GM18519 (cell line): ENCODE measurements at regions not wholly inside any gene's neighbourhood (a gene's known extent, or its start where the extent isn't known, plus 50 kb on each side); places are given as distances from the start of the nearest gene placed in this dataset.

ENCODE experiments used
- ATAC-seq: cut with Tn5 transposase; IDR thresholded peaks from one replicate; pipeline ENCODE4 v1.9.1; 2021; ENCODE audit warnings: mild to moderate bottlenecking, moderate library complexity; ENCODE audit not compliant: unreplicated experiment, low FRiP score

- ATAC-seq, result no peak
These were observed 235.6 kb downstream of the SCG2 start for GRCh38 chr2:223366566-223366965.

DNA sequence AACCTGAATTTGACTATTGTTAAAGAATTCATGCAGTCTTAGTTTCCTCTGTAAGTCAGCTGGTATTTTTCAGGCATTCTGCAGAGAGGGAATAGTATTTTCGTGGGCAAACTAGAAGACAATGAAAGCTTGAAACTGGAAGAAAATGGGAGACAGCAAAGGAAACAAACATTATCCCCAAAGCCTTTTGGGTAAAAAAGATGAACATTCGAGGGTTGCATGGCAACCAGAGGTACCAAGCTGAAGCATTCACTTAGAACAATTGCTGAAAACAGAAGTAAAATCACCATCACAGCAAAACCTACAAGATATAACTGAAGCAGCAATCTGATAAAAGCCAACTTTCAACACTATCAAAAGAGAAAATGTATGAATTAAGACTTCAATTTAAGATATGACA is 233.7 kb downstream of the SCG2 start:
- ATAC-seq, result no peak

DNA sequence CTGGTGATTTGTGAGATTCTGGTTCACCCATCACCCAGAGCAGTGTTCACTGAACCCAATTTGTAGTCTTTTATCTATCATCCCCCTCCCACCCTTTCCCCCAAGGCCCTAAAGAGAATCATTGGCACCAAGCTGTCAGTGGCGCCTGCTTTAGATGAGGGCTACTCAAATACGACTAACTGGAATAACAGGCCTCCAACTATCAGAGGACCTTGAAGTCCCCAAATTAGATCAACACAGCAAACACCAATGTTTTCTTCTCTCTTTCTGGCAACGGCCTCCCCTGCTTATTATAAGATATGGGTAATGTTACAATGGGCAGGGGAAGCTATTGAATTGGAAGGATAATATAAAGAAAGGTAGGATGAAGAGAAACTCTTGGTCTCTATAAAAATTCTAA is 232.3 kb downstream of the SCG2 start:
- no peak for ATAC-seq

DNA sequence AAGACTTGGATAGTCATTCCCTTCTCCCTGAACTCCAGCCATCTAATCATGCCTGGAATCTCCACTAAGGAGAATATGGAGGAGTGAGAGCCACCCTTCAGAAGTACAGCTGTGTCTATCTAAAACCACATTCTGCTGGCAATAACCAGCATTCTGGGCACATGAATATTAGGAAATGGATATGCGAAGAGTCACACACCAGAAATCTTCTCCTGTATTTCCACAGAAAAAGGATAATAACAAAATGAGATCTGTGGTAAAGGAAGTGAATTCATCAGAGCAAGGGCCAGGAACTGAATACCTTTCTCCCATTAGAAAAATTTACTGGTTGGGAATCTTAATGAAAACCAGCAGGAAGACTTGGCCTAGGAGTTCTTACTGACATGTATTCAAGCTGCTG is 218.8 kb downstream of the SCG2 start:
- no peak for ATAC-seq

- ATAC-seq, result no peak
These were observed 216.0 kb downstream of the SCG2 start for GRCh38 chr2:223386189-223386588.

- ATAC-seq, result no peak
These were observed 215.2 kb downstream of the SCG2 start for GRCh38 chr2:223386984-223387383.

- no peak for ATAC-seq
These were observed 212.5 kb downstream of the SCG2 start for GRCh38 chr2:223389624-223390023.

GRCh38 chr2:223396993-223397392 is 205.2 kb downstream of the SCG2 start:
- ATAC-seq, result no peak

GRCh38 chr2:223399357-223399957 is 202.7 kb downstream of the SCG2 start:
- no peak for ATAC-seq

DNA sequence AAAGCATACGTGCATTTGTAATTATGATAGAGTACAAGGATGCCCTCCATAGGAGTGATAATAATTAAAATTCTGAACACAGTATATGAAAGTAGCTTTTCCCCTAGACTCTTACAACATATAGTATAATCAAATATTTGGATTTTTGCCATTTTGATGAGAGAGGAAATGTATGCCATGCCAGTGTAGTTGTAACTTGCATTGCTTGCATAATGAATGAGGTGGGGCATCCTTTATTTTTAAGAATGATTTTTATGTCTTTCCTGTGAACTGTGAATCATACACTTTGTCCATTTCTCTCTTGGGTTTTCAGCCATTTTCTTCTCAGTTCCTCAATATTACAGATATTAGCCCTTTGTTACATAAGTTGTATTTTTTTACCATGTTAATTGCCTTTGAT is 197.5 kb downstream of the SCG2 start:
- no peak for ATAC-seq

- no peak for ATAC-seq
These were observed 187.5 kb downstream of the SCG2 start for GRCh38 chr2:223414646-223415045.

DNA sequence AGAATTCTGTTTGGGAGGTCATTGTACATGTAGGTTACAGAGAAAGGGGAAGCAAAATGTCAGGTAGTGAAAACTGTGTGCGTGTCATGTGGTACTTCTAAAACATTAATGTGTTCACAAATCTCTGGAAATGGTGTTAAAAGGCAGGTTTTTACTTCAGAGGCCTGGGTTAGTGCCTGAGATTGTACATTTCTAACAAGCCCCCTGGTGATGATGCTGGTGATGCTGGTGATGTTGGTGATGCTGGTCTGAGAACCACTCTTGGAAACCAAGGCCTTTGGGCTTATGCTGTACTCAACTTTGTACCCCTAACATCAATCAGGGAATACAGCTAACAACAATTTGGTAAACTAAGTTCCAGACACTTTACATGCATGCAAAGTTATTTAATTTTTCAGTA is 187.1 kb downstream of the SCG2 start:
- ATAC-seq, result no peak

DNA sequence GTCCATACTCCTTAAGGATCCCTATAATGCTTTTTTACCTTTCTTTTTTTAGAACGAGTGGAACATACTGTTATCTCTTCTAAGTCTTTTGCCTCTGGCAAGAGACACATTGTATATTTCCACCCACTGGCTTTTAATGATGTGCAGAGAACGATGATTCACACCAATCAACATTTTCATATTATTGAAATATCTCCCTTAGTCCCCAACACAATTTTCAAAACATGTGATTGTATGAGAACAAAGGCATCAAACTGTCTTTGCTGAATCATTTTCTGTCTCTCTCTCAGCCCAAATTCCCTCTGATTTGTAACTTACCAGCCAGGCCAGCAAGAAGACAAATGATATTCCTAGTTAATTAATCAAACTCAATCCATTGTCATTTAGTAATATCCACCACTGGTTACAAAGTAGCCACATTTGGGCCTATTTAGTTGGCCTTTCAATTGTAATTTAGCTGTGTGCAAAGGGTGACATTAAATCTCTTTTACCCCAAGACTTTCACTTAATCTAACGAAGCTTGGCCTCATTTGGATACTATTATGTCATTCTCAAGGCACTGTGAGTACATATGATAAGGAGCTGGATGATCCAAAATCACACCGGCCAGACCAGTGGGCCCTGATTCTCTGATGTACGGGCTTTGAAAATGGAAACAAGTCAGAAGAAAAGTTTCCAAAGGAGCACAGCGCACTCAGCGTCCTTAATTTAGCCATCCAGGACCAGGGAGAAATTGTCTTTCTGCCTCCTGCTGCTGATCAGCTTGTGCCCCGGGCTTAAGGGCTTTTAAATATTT is 185.1 kb downstream of the SCG2 start:
- no peak for ATAC-seq

DNA sequence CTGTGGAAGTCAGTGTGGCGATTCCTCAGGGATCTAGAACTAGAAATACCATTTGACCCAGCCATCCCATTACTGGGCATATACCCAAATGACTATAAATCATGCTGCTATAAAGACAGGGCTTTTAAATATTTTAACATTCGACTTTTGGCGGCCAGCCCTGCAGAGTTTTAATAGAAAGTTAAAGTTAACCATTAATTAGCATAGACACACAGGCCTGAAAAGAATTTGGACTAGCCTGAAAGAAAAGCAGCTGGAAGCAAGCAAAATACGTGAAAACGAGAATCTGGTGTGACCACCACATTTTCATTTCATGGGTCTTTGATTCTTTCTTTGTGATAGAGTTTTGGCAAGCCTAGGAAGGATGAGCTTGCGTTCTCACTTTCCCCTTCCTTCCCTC is 184.0 kb downstream of the SCG2 start:
- no peak for ATAC-seq

GRCh38 chr2:223418604-223419199 is 183.5 kb downstream of the SCG2 start:
- ATAC-seq, result no peak

GRCh38 chr2:223420048-223420447 is 182.1 kb downstream of the SCG2 start:
- ATAC-seq, result no peak

GRCh38 chr2:223431479-223431878 is 170.7 kb downstream of the SCG2 start:
- ATAC-seq, result no peak

DNA sequence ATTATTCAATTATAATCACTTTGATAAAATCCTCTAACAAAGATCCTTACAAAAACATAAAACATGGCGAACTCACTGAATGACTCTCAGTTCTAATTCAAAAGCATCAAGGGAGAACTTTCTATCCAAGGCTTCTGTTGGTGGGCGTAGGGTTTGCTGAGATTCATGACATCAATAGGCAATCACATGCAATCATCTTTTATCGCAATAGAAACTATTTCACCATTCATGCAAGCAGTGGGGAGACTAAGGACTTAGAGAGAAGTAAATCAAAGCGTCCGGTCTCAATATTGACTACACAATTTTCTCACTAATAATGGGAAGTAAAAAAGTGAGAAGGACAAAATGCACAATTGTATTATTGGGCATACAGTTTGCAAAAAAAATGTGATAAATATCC is 168.7 kb downstream of the SCG2 start:
- ATAC-seq, result no peak

GRCh38 chr2:223437788-223438187 is 164.4 kb downstream of the SCG2 start:
- ATAC-seq, result no peak

DNA sequence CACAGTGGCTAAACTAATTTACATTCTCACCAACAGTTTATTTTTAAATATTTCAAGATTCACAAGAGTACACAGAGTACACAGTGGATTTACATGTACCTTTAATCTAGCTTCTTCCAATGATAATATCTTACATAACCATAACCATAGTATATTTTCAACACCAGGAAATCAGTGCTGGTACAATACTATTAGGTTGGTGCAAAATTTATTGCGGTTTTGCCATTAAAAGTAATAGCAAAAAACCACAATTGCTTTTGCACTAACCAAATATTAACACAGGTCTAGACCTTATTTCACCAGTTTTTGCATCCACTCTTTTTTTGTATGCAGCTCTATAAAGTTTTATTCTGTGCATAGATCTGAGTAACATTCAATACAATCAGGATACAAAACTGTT is 163.0 kb downstream of the SCG2 start:
- ATAC-seq, result no peak

- no peak for ATAC-seq
These were observed 162.4 kb downstream of the SCG2 start for GRCh38 chr2:223439786-223440185.

- no peak for ATAC-seq
These were observed 159.3 kb downstream of the SCG2 start for GRCh38 chr2:223442847-223443246.
